ENCODE measurements at regions not wholly inside any gene's neighbourhood (a gene's known extent, or its start where the extent isn't known, plus 50 kb on each side); places are given as distances from the start of the nearest gene placed in this dataset.

DNA sequence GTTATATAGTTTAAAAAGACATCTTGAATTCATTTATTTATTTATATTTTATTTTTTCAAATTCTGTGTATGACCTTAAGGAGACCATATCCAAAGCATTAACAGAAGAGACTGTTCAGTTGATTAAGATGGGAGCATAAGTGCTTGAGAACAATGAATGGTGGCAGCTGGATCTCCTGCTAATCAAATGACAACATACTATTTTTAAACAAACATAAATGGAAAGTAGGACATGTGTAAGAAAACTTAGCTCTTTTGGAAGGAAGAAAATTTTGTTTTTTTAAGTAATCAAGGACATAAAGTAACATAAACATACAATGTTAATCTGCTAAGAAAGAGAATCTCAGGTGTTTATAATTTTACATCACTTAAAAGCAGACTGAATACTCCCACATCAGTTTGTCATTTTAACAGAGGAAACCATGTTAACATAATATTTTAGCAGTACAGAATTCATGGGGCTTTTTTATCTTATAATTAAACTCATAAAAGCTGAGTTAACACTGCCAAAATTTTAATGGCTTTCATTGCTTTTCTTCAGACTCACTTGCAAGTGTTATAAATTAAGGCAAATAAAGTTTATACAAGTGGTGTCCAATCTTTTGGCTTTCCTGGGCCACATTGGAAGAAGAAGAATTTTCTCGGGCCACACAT lies 95.1 kb downstream of the MAD2L1 start:
- H3K36me3 ChIP-seq (ENCODE audit: control insufficient read depth in 2 of 2, insufficient read depth in 2 of 2, low read length in 1 of 2) = no peaks in the 10 kb centered on the region
- H3K79me2 ChIP-seq (ENCODE audit: control insufficient read depth, insufficient read depth, low read length) = no peaks in the 10 kb centered on the region
- POLR2A ChIA-PET = no interaction called here
- intact Hi-C loops (cut with micrococcal nuclease; ENCODE audit: unreplicated experiment) (no loop called here), in situ Hi-C loops (cut with MboI) (no loop called here)
- no peak for ATAC-seq
- TF ChIP-seq KLF5 (IDR thresholded peaks at IDR 0.05; ENCODE audit: partially characterized antibody) = no peak
- no peak for TF ChIP-seq CEBPB (IDR thresholded peaks at IDR 0.05; ENCODE audit: borderline replicate concordance in 1 of 2, low read depth in 2 of 2, low read length in 2 of 2)
- TF ChIP-seq SPI1 (IDR thresholded peaks at IDR 0.05; ENCODE audit: borderline replicate concordance, insufficient read depth, low read depth, low read length) = no peak
- no peak for TF ChIP-seq TCF7 (IDR thresholded peaks at IDR 0.05; ENCODE audit: borderline replicate concordance)
- no peak for TF ChIP-seq GABPA (IDR thresholded peaks at IDR 0.05; ENCODE audit: low read depth)
- TF ChIP-seq MYB (IDR thresholded peaks at IDR 0.05; ENCODE audit: borderline replicate concordance, low read depth, low read length) = no peak
- TF ChIP-seq SMC3 (IDR thresholded peaks at IDR 0.05; ENCODE audit: borderline replicate concordance, low read length) = no peak
- no peaks in the 10 kb centered on the region for H3K9me3 ChIP-seq (replicated peaks; ENCODE audit: control insufficient read depth, insufficient read depth, low read length)
- 40% methylated on average over 1 of the region's 1 CpG for WGBS (ENCODE audit: insufficient coverage, insufficient replicate concordance, low lambda C conversion rate, missing lambda C conversion rate)
- RAD21 ChIA-PET (ENCODE audit: unreplicated experiment) = no interaction called here
- no peak overlapping the region for H3K4me3 ChIP-seq
- H2AFZ ChIP-seq (ENCODE audit: control insufficient read depth, low read depth, low read length) = no peak overlapping the region
- H3K27ac ChIP-seq (ENCODE audit: control insufficient read depth, insufficient read depth) = no peak overlapping the region
- H3K9ac ChIP-seq (ENCODE audit: control insufficient read depth, insufficient read depth, low read length) = no peak overlapping the region
- no peaks in the 10 kb centered on the region for H3K27me3 ChIP-seq (replicated peaks in 1 of 2; ENCODE audit: control insufficient read depth in 2 of 2, insufficient read depth in 2 of 2, low read length in 1 of 2)
- no peaks in the 10 kb centered on the region for H3K4me1 ChIP-seq (ENCODE audit: control insufficient read depth, insufficient read depth, low read length)
- H3K4me2 ChIP-seq (ENCODE audit: control insufficient read depth, insufficient read depth) = no peak overlapping the region
- no peaks in the 10 kb centered on the region for H4K20me1 ChIP-seq (ENCODE audit: control insufficient read depth, insufficient read depth)
- SMC1A ChIA-PET (ENCODE audit: uncharacterized antibody, unreplicated experiment) = interaction anchor here (0.8 kb wide), 1 partner anchor 35 kb away, joined by 3 read pairs; no protein-coding TSS in a partner anchor
- CTCF ChIA-PET = no interaction called here
- BruUV-seq (replicated peaks) = no TSS peak
- no peak for DNase-seq (ENCODE audit: low read depth, low spot score)
- FAIRE-seq = no peak

DNA sequence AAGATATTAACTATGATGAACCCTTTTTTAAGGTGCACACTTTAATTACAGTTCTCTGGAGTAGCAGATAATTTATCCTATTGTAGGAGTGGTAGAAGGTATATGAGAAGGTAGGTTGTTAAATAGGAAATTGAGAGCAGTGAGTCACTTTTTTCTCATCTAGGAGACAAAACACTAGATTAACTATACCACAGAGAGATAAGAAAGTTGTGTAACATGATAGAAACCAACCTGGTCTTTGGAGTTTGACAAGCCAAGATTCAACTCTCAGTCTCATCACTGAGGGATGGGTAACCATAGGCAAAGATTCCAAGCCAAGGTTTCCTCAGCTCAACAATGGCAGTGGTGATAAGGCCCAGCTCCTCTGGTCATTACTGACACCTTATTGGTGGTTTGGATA lies 104.0 kb downstream of the MAD2L1 start:
- Histone ChIP-seq H3K36me3 (ENCODE audit: control insufficient read depth in 2 of 2, insufficient read depth in 2 of 2, low read length in 1 of 2) (no peaks in the 10 kb centered on the region), H3K9me3 (replicated peaks; ENCODE audit: control insufficient read depth, insufficient read depth, low read length) (no peaks in the 10 kb centered on the region), H3K27me3 (replicated peaks in 1 of 2; ENCODE audit: control insufficient read depth in 2 of 2, insufficient read depth in 2 of 2, low read length in 1 of 2) (no peaks in the 10 kb centered on the region), H3K4me3 (no peak overlapping the region), H4K20me1 (ENCODE audit: control insufficient read depth, insufficient read depth) (no peaks in the 10 kb centered on the region), H3K4me1 (ENCODE audit: control insufficient read depth, insufficient read depth, low read length) (no peaks in the 10 kb centered on the region), H3K4me2 (ENCODE audit: control insufficient read depth, insufficient read depth) (no peak overlapping the region), H3K27ac (ENCODE audit: control insufficient read depth, insufficient read depth) (no peak overlapping the region), H3K9ac (ENCODE audit: control insufficient read depth, insufficient read depth, low read length) (no peak overlapping the region), H2AFZ (ENCODE audit: control insufficient read depth, low read depth, low read length) (no peak overlapping the region), H3K79me2 (ENCODE audit: control insufficient read depth, insufficient read depth, low read length) (no peaks in the 10 kb centered on the region)
- ChIA-PET RAD21 (ENCODE audit: unreplicated experiment) (interaction anchor here (0.8 kb wide), 1 partner anchor 81 kb away, joined by 3 read pairs; no protein-coding TSS in a partner anchor), POLR2A (no interaction called here), CTCF (no interaction called here), SMC1A (ENCODE audit: uncharacterized antibody, unreplicated experiment) (no interaction called here)
- ATAC-seq (no peak), FAIRE-seq (no peak), DNase-seq (ENCODE audit: low read depth, low spot score) (no peak)
- no TSS peak for BruUV-seq (replicated peaks)
- intact Hi-C loops (cut with micrococcal nuclease; ENCODE audit: unreplicated experiment) = no loop called here
- in situ Hi-C loops (cut with MboI) = no loop called here
- TF ChIP-seq CEBPB (IDR thresholded peaks at IDR 0.05; ENCODE audit: borderline replicate concordance in 1 of 2, low read depth in 2 of 2, low read length in 2 of 2) = no peak
- TF ChIP-seq SPI1 (IDR thresholded peaks at IDR 0.05; ENCODE audit: borderline replicate concordance, insufficient read depth, low read depth, low read length) = no peak
- TF ChIP-seq, protein P1, sequence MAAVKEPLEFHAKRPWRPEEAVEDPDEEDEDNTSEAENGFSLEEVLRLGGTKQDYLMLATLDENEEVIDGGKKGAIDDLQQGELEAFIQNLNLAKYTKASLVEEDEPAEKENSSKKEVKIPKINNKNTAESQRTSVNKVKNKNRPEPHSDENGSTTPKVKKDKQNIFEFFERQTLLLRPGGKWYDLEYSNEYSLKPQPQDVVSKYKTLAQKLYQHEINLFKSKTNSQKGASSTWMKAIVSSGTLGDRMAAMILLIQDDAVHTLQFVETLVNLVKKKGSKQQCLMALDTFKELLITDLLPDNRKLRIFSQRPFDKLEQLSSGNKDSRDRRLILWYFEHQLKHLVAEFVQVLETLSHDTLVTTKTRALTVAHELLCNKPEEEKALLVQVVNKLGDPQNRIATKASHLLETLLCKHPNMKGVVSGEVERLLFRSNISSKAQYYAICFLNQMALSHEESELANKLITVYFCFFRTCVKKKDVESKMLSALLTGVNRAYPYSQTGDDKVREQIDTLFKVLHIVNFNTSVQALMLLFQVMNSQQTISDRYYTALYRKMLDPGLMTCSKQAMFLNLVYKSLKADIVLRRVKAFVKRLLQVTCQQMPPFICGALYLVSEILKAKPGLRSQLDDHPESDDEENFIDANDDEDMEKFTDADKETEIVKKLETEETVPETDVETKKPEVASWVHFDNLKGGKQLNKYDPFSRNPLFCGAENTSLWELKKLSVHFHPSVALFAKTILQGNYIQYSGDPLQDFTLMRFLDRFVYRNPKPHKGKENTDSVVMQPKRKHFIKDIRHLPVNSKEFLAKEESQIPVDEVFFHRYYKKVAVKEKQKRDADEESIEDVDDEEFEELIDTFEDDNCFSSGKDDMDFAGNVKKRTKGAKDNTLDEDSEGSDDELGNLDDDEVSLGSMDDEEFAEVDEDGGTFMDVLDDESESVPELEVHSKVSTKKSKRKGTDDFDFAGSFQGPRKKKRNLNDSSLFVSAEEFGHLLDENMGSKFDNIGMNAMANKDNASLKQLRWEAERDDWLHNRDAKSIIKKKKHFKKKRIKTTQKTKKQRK (IDR thresholded peaks at IDR 0.05; ENCODE audit: low read depth, low read length) = no peak
- TF ChIP-seq, protein P2, sequence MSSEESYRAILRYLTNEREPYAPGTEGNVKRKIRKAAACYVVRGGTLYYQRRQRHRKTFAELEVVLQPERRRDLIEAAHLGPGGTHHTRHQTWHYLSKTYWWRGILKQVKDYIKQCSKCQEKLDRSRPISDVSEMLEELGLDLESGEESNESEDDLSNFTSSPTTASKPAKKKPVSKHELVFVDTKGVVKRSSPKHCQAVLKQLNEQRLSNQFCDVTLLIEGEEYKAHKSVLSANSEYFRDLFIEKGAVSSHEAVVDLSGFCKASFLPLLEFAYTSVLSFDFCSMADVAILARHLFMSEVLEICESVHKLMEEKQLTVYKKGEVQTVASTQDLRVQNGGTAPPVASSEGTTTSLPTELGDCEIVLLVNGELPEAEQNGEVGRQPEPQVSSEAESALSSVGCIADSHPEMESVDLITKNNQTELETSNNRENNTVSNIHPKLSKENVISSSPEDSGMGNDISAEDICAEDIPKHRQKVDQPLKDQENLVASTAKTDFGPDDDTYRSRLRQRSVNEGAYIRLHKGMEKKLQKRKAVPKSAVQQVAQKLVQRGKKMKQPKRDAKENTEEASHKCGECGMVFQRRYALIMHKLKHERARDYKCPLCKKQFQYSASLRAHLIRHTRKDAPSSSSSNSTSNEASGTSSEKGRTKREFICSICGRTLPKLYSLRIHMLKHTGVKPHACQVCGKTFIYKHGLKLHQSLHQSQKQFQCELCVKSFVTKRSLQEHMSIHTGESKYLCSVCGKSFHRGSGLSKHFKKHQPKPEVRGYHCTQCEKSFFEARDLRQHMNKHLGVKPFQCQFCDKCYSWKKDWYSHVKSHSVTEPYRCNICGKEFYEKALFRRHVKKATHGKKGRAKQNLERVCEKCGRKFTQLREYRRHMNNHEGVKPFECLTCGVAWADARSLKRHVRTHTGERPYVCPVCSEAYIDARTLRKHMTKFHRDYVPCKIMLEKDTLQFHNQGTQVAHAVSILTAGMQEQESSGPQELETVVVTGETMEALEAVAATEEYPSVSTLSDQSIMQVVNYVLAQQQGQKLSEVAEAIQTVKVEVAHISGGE (CRISPR knock-in tag; IDR thresholded peaks at IDR 0.05) = no peak
- TF ChIP-seq ZNF384 (IDR thresholded peaks at IDR 0.05; ENCODE audit: borderline replicate concordance, low read depth, low read length) = no peak

Measured in GM12878 (cell line).